Astrocyte (in vitro differentiated cells and primary cell): ENCODE measurements at regions not wholly inside any gene's neighbourhood (a gene's known extent, or its start where the extent isn't known, plus 50 kb on each side); places are given as distances from the start of the nearest gene placed in this dataset.

Experiments used
- EZH2 ChIP-seq: IDR thresholded peaks from 2 replicates; pipeline ENCODE4 v1.6.1; 2012; ENCODE audit warnings: mild to moderate bottlenecking, low read length, inconsistent platforms; ENCODE audit not compliant: insufficient read depth
- TF ChIP-seq, protein P1 (sequence below): IDR thresholded peaks from 2 replicates; pipeline ENCODE4 v1.5.1; 2011; ENCODE audit warnings: low read depth, mild to moderate bottlenecking, inconsistent platforms, low read length, moderate library complexity; ENCODE audit not compliant: insufficient read depth

- TF ChIP-seq, protein P1, sequence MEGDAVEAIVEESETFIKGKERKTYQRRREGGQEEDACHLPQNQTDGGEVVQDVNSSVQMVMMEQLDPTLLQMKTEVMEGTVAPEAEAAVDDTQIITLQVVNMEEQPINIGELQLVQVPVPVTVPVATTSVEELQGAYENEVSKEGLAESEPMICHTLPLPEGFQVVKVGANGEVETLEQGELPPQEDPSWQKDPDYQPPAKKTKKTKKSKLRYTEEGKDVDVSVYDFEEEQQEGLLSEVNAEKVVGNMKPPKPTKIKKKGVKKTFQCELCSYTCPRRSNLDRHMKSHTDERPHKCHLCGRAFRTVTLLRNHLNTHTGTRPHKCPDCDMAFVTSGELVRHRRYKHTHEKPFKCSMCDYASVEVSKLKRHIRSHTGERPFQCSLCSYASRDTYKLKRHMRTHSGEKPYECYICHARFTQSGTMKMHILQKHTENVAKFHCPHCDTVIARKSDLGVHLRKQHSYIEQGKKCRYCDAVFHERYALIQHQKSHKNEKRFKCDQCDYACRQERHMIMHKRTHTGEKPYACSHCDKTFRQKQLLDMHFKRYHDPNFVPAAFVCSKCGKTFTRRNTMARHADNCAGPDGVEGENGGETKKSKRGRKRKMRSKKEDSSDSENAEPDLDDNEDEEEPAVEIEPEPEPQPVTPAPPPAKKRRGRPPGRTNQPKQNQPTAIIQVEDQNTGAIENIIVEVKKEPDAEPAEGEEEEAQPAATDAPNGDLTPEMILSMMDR: no peak
- TF ChIP-seq EZH2: no peak
Observed at GRCh38 chr2:58981237-58981636, 740.1 kb upstream of the FANCL start.
